Suprapubic skin (tissue), 4 donors: ENCODE measurements at regions not wholly inside any gene's neighbourhood (a gene's known extent, or its start where the extent isn't known, plus 50 kb on each side); places are given as distances from the start of the nearest gene placed in this dataset.
A peak's percentile ranks its signal among the peaks of the same experiment; 100 is the strongest.

Experiments used
- DNase-seq, 2 donors: peaks; one replicate each; pipeline ENCODE4 v3.0.0-alpha.2; 2019; ENCODE audit warnings: low spot score in 2 of 2
- H3K27ac ChIP-seq: fragments of 200-600 bp; sonication (generic); one replicate; pipeline ENCODE4 v1.5.1; 2019
- H3K27me3 ChIP-seq: fragments of 200-600 bp; sonication (generic); one replicate; pipeline ENCODE4 v1.5.1; 2019
- H3K36me3 ChIP-seq: fragments of 200-600 bp; sonication (generic); one replicate; pipeline ENCODE4 v1.5.1; 2019
- H3K4me1 ChIP-seq: fragments of 200-600 bp; sonication (generic); one replicate; pipeline ENCODE4 v1.5.1; 2019
- H3K4me3 ChIP-seq: fragments of 200-600 bp; sonication (generic); one replicate; pipeline ENCODE4 v1.5.1; 2019; ENCODE audit warnings: mild to moderate bottlenecking
- H3K9me3 ChIP-seq: fragments of 200-600 bp; sonication (generic); one replicate; pipeline ENCODE4 v1.5.1; 2019
- CTCF ChIP-seq, 2 donors: fragments of 200-600 bp in 1 of 2; fragments of 450-650 bp in 1 of 2; sonication (generic) in 1 of 2; IDR thresholded peaks; one replicate each; pipeline ENCODE4 v1.5.1; 2016 to 2019; ENCODE audit warnings: antibody characterized with exemption in 2 of 2, mild to moderate bottlenecking in 1 of 2, moderate library complexity in 1 of 2
- EP300 ChIP-seq: sonication (generic); formaldehyde crosslinking; IDR thresholded peaks from one replicate; pipeline ENCODE4 v1.6.1; 2017; ENCODE audit warnings: antibody characterized with exemption
- POLR2A ChIP-seq, 2 donors: fragments of 450-650 bp; IDR thresholded peaks; one replicate each; pipeline ENCODE4 v1.6.1; 2017; ENCODE audit warnings: antibody characterized with exemption in 2 of 2, mild to moderate bottlenecking in 2 of 2, moderate library complexity in 2 of 2
- POLR2AphosphoS5 ChIP-seq, 3 donors: sonication (generic); formaldehyde crosslinking; IDR thresholded peaks; one replicate each; pipeline ENCODE4 v1.6.1; 2017; ENCODE audit warnings: antibody characterized with exemption in 3 of 3
- WGBS: methylation state at CpG from one replicate; pipeline ENCODE4 v1.1.5; 2018; 5-methylcytosine and 5-hydroxymethylcytosine counted together

- no peaks in the 10 kb centered on the region for H3K9me3 ChIP-seq
- no peak for DNase-seq
- peaks cover 4% of the 10 kb centered on the region for H3K4me1 ChIP-seq
- H3K27ac ChIP-seq: peak overlapping the region; percentile 48
- no peak for TF ChIP-seq POLR2AphosphoS5 (IDR thresholded peaks at IDR 0.05)
- TF ChIP-seq EP300: no peak
- TF ChIP-seq POLR2A (IDR thresholded peaks at IDR 0.05): no peak
- no peak for TF ChIP-seq CTCF (IDR thresholded peaks at IDR 0.05)
- no peak overlapping the region for H3K4me3 ChIP-seq
- H3K27me3 ChIP-seq: no peaks in the 10 kb centered on the region
- 54% methylated on average over 2 of the region's 2 CpGs for WGBS
- H3K36me3 ChIP-seq: no peaks in the 10 kb centered on the region
These were observed 123.2 kb upstream of the FBXL7 start for GRCh38 chr5:15376803-15377202.

- no peak for DNase-seq
- peaks cover 4% of the 10 kb centered on the region for H3K4me1 ChIP-seq
- H3K4me3 ChIP-seq: no peak overlapping the region
- H3K27ac ChIP-seq: peak overlapping the region; percentile 48
- no peaks in the 10 kb centered on the region for H3K27me3 ChIP-seq
- TF ChIP-seq POLR2A (IDR thresholded peaks at IDR 0.05) (no peak), CTCF (IDR thresholded peaks at IDR 0.05) (no peak), POLR2AphosphoS5 (IDR thresholded peaks at IDR 0.05) (no peak), EP300 (no peak)
- no peaks in the 10 kb centered on the region for H3K36me3 ChIP-seq
- 92% methylated on average over 1 of the region's 1 CpG for WGBS
- no peaks in the 10 kb centered on the region for H3K9me3 ChIP-seq
These were observed 123.9 kb upstream of the FBXL7 start for GRCh38 chr5:15376088-15376487.

- TF ChIP-seq POLR2A (IDR thresholded peaks at IDR 0.05) (no peak), EP300 (no peak), CTCF (IDR thresholded peaks at IDR 0.05) (no peak), POLR2AphosphoS5 (IDR thresholded peaks at IDR 0.05) (no peak)
- no peaks in the 10 kb centered on the region for H3K36me3 ChIP-seq
- WGBS: 94% methylated on average over 1 of the region's 1 CpG
- no peaks in the 10 kb centered on the region for H3K9me3 ChIP-seq
- no peak overlapping the region for H3K27ac ChIP-seq
- no peaks in the 10 kb centered on the region for H3K27me3 ChIP-seq
- H3K4me1 ChIP-seq: peaks cover 4% of the 10 kb centered on the region
- no peak overlapping the region for H3K4me3 ChIP-seq
- DNase-seq: no peak
These were observed 124.4 kb upstream of the FBXL7 start for GRCh38 chr5:15375559-15375958.

GRCh38 chr5:15374886-15375285 lies 125.1 kb upstream of the FBXL7 start:
- no peaks in the 10 kb centered on the region for H3K9me3 ChIP-seq
- H3K4me3 ChIP-seq: no peak overlapping the region
- no peak for DNase-seq
- peaks cover 4% of the 10 kb centered on the region for H3K4me1 ChIP-seq
- no peaks in the 10 kb centered on the region for H3K36me3 ChIP-seq
- TF ChIP-seq EP300: no peak
- TF ChIP-seq POLR2A (IDR thresholded peaks at IDR 0.05): no peak
- TF ChIP-seq CTCF (IDR thresholded peaks at IDR 0.05): no peak
- no peak for TF ChIP-seq POLR2AphosphoS5 (IDR thresholded peaks at IDR 0.05)
- H3K27me3 ChIP-seq: no peaks in the 10 kb centered on the region
- H3K27ac ChIP-seq: no peak overlapping the region

- no peaks in the 10 kb centered on the region for H3K27me3 ChIP-seq
- no peaks in the 10 kb centered on the region for H3K9me3 ChIP-seq
- H3K4me3 ChIP-seq: no peak overlapping the region
- H3K4me1 ChIP-seq: peaks cover 4% of the 10 kb centered on the region
- H3K27ac ChIP-seq: no peak overlapping the region
- DNase-seq: no peak
- TF ChIP-seq POLR2A (IDR thresholded peaks at IDR 0.05) (no peak), POLR2AphosphoS5 (IDR thresholded peaks at IDR 0.05) (no peak), CTCF (IDR thresholded peaks at IDR 0.05) (no peak), EP300 (no peak)
- no peaks in the 10 kb centered on the region for H3K36me3 ChIP-seq
These were observed 126.8 kb upstream of the FBXL7 start for GRCh38 chr5:15373151-15373550.
